GM21786 (cell line): ENCODE measurements at regions not wholly inside any gene's neighbourhood (a gene's known extent, or its start where the extent isn't known, plus 50 kb on each side); places are given as distances from the start of the nearest gene placed in this dataset.
"Not testable (repeated sequence)": the region's sequence is repeated elsewhere in the genome, so short reads cannot be mapped to it uniquely, and the experiment has no call there.

ENCODE experiments used
- ATAC-seq: cut with Tn5 transposase; IDR thresholded peaks from one replicate; pipeline ENCODE4 v1.9.1; 2021; ENCODE audit not compliant: unreplicated experiment

DNA sequence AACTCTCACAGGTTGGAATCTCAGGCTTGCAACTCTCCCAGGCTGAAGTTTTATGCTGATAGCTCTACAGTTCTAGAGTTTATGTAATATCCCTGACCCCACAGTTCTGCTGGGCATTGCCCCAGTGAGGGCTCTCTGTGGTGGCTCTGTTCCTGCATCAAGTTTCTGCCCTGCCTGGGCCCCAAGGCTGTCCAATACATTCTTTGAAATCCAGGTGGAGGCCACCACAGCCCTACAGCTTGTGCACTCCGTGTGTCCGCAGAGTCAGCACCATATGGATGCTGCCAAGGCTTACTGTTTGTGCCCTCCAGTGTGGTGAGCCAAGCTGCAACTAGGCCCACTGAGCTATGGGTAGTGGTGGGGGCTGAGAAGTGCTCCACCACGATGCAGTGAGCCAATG, 1141.2 kb upstream of the EPHA6 start:
- ATAC-seq, result no peak

DNA sequence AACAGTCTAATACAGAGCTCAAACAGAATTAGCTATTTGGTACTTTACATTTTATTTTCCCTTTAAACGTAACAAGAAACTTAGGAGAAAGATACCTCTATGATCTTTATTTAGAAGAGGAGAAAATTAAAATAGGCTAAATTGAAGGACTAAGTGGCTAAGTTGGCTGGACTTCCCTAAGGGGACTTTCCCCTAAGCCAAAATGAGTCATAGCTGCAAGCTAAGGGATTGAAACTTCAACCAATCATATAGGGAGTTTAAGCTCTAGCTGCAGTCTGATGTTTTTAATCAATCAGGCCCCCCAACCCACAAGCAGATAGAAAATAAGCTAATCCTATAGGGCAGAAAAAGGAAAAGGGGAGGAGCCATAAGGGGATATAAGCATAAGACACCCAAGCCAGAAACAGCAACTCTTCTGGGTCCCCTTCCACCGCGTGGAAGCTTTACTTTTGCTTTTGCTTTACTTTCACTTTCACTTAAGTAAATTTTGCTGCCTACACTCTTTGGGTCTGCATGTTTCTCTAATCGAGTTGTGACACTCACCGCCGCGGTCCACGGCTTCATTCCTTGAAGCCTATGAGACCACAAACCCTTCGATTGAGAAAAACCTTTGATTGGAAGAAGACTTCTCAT, 1108.5 kb upstream of the EPHA6 start:
- peak; percentile 65 for ATAC-seq

DNA sequence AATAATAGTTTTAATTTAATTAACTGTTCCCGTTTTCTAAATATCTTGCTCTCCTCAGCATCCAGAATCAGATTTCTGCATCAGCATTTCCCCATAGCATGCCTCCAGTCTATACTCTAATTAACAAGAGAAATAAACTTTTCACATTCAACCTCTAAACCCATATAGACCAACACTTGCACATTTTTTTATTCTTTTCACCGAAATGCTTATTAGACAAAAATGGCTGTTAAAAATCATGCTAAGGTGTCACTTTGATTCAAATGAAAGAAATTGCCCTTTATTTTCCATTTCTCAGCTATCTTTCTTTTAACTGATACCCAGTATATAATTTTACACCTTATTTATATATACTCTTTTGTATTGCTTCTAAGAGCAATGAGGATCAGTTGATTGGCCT, 1107.1 kb upstream of the EPHA6 start:
- no peak for ATAC-seq

GRCh38 chr3:95710684-95711083, 1103.7 kb upstream of the EPHA6 start:
- ATAC-seq, result no peak

- no peak for ATAC-seq
Measured at GRCh38 chr3:95711789-95712188, 1102.6 kb upstream of the EPHA6 start.

DNA sequence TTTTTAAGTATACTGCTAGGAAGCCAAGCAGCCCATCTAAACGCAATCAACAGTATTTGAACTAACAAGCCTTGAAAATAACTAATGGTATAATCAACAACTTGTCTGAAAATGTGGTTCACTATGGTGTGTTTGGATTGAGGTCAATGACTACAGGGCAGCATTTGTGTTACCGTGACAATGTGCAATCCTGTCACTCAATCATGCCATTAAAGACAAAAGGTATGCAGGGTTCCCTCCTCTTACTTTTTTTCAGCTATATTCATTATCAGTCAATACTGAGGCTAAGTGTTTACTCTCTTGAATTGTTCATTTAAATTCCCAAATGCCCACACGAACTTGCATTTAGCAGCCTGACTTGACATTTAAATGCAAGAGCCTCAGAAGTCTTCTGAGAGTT, 1099.3 kb upstream of the EPHA6 start:
- ATAC-seq, result no peak

DNA sequence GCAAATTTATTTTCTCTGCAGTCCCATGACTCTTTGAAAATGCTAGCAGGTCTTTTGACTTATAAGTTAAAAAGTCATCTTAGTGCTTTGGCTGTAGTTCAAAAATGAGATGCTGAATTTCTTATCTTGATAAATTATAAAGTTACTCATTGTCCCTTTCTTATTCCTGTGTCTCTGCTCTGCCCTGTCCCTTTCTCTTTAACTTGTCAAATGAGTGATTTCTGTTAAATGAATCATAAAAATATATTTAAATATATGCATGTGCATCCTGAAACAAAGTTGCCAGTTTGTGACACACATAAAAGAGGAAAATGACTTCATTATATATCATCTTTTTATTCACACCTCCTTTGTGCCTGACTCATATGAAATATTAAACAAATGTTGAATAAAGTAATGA, 1097.3 kb upstream of the EPHA6 start:
- ATAC-seq, result no peak

- ATAC-seq, result no peak
Measured at GRCh38 chr3:95718168-95718567, 1096.2 kb upstream of the EPHA6 start.

- ATAC-seq, result no peak
Measured at GRCh38 chr3:95719481-95719880, 1094.9 kb upstream of the EPHA6 start.

DNA sequence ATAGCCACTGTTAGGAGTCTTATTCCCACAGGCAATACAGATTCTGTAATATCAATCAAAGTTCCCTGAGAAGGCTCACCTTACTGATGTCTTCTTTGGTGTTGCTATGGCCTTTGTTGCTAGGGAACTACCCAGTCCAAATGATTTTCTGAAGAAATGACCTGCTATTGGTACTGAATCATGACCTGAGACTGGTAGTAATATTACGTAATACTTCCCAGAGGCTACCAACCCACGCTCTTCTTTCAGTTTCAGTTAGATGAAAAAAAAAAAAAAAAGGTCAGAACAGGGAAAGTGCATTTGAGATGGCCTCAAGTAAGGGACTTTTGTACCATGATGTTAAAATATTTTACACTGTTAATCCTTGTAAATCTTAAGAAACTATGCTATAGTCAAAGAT, 1092.5 kb upstream of the EPHA6 start:
- peak; percentile 61 for ATAC-seq

DNA sequence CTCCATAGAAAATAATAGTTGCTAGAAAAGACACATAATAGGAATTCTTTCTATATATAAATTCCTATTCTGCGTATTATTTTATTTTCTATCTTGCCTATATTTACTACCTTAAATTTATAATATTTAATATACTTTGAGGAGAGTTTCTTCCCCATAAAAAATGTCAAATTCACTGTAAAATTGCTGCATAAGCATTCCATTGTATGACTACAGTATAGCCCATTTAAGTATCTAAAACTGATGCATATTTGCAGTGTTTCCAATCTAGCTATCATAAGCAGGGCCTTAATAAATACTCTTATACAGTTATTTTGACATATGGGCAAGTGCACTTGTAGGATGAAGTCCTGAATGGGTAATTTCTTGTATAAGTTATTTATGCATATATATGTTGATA, 1088.6 kb upstream of the EPHA6 start:
- no peak for ATAC-seq

- no peak for ATAC-seq
Measured at GRCh38 chr3:95731753-95732152, 1082.6 kb upstream of the EPHA6 start.

- ATAC-seq, result no peak
Measured at GRCh38 chr3:95733336-95733735, 1081.1 kb upstream of the EPHA6 start.

DNA sequence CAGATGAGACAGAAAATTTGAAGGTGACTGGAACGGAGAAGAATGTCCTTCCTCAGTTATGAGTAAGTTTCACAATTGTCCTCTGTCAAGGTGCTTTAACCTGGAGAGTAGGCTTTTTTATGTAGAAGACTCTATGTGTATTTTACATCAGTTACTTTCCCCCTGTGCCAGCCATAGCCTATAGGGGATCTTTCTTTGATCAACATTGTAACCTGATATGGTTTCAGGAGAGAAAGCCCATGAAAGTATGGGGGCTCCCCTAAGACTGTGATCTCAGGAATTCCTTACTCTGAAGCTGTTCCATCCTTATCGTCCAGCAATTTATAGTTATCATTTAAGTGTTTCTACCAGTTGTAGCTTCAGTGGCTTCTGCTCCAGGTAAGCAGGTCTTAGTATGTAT, 1076.3 kb upstream of the EPHA6 start:
- ATAC-seq, result no peak

DNA sequence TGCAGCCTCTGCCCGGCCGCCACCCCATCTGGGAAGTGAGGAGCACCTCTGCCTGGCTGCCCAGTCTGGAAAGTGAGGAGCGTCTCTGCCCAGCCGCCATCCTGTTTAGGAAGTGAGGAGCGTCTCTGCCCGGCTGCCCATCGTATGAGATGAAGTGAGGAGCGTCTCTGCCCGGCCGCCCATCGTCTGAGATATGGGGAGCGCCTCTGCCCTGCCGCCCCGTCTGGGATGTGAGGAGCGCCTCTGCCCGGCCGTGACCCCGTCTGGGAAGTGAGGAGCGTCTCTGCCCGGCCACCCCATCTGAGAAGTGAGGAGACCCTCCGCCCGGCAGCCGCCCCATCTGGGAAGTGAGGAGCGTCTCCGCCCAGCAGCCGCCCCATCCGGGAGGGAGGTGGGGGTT, 1069.5 kb upstream of the EPHA6 start:
- ATAC-seq, result not testable (repeated sequence)

DNA sequence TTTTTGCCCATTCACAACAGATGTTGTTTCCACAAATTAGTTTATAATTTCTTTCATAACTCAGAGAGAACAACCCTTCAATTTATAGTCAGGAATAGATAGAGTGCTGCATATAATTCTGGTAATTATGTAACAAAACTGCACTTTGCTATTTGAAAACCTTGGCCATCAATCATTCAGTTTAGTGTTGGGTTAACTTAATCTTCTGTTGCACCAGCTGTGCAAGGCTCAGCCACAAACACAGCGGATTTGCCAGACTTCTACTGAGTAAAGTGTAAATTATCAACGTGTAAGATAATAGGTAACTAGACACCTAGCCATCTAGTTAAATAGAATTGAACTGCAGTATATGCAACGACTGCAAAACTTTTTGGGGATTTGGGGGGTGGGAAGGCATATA, 1064.3 kb upstream of the EPHA6 start:
- no peak for ATAC-seq

DNA sequence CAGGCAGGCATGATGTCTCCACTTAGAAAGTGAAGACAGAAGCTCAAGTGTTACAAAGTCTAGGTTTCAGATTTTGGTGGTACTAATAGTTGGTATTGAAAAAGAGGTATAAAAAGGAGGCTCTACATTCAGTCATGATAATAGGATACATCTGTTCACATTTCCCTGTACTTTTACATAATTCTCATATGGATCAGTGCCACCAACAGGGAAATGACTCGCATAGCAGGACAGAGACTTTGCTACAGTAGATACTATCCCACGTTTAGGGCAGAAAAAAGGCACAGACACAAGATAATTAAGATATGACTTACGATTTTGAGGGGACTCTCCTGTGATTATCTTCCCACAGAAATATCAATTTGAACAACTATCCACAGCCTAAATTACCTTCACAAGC, 1062.9 kb upstream of the EPHA6 start:
- no peak for ATAC-seq

DNA sequence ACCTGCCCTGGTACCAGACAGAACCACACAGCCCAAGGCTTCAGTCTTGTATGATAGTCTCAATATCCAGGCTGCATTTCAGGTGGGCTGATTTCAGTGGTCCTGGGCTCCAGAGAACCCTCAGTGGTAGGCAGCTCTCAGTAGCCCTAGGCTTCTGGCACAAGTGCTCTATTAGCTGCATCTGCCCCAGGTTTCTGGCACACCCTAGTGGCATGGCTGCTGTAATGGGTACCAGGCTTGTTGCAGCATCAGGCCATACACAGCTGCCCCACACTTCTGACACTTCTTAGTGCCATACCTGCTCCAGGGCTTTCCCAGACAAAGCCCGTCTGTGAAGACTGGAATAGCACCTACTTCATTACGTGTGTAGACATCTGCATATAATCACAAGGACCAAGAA, 1062.2 kb upstream of the EPHA6 start:
- no peak for ATAC-seq

DNA sequence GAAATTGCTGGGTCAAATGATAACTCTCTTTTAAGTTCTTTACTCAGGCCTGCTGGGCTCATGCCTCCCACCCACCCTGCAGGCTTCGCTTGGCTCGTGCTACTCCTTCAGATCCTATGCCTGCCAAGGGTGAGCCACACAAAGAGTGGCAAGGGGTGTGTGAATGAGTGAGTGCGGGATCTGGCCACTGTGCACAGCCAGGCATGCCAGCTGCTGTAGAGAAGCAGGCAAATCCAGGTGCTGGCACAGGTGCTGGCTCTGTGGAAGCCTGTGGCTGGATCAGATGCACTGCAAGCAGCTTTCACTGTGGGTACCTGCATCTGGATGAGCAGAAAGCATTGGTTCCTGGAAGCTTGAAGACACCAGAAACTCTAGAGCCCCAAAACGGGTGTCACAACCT, 1055.7 kb upstream of the EPHA6 start:
- ATAC-seq, result no peak

GRCh38 chr3:95759614-95760301, 1054.6 kb upstream of the EPHA6 start:
- ATAC-seq, result no peak

GRCh38 chr3:95775486-95776094, 1038.8 kb upstream of the EPHA6 start:
- ATAC-seq, result no peak

- ATAC-seq, result no peak
Measured at GRCh38 chr3:95781598-95781997, 1032.8 kb upstream of the EPHA6 start.

DNA sequence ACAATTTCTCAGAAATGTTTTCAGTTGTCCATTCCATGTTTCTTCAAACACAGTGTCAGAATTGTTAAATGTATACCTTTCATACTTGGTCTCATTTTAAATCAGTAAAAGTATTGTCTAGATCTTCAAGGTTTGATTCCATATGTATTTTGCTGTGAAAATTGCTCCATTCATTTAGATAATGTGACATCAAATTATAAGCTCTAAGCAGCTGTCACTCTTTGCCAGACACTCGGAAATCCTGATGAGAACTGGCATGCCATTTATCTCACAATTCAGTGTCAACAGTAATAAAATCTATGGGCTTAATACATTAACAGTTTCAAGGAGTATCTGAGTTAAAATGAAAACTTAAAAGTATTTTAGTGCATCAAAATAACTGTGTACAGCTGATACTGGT, 1025.3 kb upstream of the EPHA6 start:
- ATAC-seq, result no peak
